ENCODE measurements at regions not wholly inside any gene's neighbourhood (a gene's known extent, or its start where the extent isn't known, plus 50 kb on each side); places are given as distances from the start of the nearest gene placed in this dataset.

DNA sequence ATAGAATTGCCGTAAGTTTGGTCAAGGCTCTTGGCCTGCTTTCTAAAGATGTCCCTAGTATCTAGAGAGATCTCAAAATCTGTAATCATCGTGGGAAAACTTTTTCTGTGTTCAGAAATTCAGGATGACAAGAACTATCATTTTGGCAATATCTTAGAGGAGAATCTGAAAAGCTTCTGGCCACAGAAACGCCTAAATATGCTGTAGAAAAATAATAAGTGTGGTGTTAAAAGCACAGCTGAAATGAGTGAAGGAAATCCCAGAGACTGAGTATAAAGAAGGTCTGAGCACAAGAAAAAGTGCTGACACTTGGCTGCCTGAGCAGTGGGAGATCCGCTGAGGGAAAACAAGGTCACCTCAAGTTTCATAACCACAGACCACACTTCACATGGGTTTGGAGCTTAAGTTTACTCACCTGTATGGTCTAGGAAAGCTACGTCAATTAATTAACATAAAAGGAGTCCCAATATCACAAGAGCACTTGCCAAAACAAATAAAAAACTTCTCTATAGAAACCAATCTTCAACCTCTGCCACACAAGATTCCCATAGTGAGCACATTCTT is 235.2 kb upstream of the IRF2BP2 start:
- no peak for DNase-seq (ENCODE audit: extremely low read depth in 1 of 11, low read depth in 9 of 11, low spot score in 4 of 11)

DNA sequence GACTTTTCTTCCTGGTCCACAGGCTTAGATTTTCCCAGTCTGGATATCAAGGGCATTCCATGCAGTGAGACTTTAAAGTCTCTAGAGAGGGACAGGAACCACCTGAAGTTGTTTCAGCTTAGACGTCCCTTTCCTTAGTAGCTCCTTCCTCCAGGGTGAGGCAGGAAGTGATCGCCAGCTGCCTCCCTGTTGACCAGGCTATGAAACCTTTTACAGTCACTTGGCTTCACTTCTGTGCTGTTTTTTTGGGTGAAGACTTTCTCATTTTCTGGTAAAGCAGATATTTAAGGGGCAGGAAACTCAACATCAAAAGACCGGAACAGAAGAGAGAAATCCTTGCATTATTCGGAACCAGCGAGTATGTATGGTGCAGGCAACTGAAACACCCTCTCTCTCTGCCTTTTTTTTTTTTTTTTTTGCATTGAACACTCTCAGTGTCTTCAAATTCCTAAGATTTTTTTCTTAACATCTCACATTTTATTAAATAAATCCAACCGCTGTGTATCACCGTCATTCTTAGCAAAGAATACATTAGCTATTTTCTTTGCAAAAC is 234.6 kb upstream of the IRF2BP2 start:
- DNase-seq (ENCODE audit: extremely low read depth in 1 of 11, low read depth in 9 of 11, low spot score in 4 of 11): no peak

DNA sequence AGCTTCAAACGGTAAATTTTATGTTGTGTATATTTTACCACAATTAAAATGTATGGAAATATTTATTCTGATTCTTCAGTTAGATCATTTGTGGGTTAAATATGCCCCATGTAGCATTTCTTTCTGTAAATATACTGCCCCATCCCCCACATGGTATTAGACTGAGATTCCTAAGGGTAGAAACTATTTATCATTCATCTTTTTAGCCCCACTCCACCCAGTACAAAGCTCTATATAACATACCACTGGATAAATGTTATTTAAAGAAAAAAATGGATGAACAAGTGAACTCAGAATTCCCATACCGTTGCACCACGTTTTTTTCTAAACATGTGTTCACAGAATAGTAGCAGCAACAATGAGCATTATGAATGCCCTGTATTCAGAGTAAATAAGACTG is 234.0 kb upstream of the IRF2BP2 start:
- no peak for DNase-seq (ENCODE audit: extremely low read depth in 1 of 11, low read depth in 9 of 11, low spot score in 4 of 11)

DNA sequence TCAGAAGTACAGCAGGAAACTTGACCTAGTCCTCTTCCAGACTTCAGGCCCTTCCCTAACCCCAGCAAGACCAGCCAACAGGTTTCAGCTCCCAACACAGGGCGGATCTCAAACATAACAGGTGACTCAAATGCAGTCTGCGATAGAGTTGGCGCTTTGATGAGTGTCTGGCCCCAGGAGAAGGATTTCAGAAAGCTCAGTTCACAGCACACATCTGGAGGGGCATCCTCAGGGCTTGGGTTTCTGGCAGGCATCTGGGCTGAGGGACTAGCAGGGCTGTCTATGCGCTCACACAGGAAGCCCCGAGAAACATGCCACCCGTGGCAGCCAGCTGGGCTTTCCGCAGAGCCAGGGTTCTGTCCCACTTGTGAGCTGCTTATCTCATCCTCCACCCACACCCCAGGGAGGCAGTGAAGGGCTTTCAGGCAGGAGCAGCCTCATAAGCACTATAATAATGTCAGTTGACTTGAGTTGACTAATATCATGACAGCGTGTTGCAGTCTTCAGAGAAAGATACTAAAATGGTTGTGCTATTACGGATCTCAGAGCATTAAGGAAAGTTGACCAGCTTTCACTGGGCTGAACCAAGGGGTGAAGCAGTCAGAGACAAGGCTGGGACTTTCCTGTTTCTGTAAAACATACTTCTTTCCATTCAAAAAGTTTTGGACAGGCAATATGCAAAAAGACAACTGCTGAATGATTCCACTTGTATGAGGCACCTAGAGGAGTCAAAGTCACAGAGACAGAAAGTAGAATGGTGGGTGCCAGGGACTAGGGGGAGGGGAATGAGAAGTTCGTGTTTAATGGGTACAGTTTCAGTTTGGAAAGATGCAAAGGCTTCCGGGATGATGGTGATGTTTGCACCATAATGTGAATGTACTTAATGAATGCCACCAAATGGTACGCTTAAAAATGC is 233.0 kb upstream of the IRF2BP2 start:
- no peak for DNase-seq (ENCODE audit: extremely low read depth in 1 of 11, low read depth in 9 of 11, low spot score in 4 of 11)

DNA sequence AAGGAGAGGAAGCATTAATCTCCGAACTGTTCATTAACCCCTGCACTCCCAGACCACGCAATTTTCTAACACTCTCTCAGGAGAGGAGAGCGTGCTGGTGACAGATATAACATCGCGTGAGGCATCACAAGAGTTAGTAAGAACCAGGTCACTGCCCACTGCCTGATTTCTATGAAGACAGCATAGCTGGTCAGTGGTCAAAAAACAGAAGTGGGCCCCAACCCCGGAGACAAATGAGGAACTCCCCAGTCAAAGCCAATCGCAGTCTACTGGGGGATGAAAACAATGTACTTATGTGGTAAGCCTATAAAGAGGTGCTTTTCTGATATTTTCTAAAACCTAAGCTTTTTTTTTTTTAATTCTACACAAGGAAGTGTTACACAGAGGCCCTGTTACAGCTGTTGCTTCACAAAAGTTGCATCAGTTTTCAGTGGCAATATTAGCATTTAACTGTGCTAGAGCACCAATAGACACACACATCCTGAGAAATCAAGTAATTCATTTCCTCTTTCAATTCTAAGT is 231.8 kb upstream of the IRF2BP2 start:
- no peak for DNase-seq (ENCODE audit: extremely low read depth in 1 of 11, low read depth in 9 of 11, low spot score in 4 of 11)

GRCh38 chr1:234841281-234841680 is 231.3 kb upstream of the IRF2BP2 start:
- no peak for DNase-seq (ENCODE audit: extremely low read depth in 1 of 11, low read depth in 9 of 11, low spot score in 4 of 11)

- no peak for DNase-seq (ENCODE audit: extremely low read depth in 1 of 11, low read depth in 9 of 11, low spot score in 4 of 11)
Measured at GRCh38 chr1:234840843-234841242, 230.9 kb upstream of the IRF2BP2 start.

GRCh38 chr1:234840253-234840652 is 230.3 kb upstream of the IRF2BP2 start:
- no peak for DNase-seq (ENCODE audit: extremely low read depth in 1 of 11, low read depth in 9 of 11, low spot score in 4 of 11)

DNA sequence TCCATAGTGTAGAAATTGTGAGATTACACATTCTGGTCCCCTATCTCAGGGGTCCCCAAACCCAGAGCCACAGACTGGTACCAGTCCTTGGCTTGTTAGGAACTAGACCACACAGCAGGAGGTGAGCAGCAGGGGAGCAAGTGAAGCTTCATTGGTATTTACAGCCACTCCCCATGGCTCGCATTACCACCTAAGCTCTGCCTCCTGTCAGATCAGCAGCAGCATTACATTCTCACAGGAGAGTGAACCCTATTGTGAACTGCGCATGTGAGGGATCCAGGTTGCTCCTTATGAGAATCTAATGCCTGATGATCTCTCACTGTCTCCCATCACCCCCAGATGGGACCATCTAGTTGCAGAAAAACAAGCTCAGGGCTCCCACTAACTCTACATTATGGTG is 229.7 kb upstream of the IRF2BP2 start:
- no peak for DNase-seq (ENCODE audit: extremely low read depth in 1 of 11, low read depth in 9 of 11, low spot score in 4 of 11)

DNA sequence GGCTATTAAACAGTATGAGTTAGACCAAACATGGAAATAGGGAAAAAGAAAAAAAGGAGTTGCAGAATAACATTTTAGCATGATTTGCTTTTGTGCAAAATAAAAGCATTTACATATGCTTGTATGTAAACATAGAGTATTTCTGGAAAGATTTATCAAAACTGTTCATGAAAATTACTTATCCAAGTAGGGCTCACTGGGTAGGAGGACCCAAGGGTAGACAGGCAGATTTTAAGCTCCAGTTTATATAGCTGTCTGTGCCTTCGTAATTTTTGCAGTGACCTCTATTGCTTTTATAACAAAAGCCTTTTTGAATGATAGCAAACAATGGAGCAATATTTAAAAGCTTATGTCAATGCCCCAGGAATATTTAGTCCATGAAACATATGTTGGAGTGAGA is 228.8 kb upstream of the IRF2BP2 start:
- no peak for DNase-seq (ENCODE audit: extremely low read depth in 1 of 11, low read depth in 9 of 11, low spot score in 4 of 11)

- no peak for DNase-seq (ENCODE audit: extremely low read depth in 1 of 11, low read depth in 9 of 11, low spot score in 4 of 11)
Measured at GRCh38 chr1:234838182-234838581, 228.2 kb upstream of the IRF2BP2 start.

DNA sequence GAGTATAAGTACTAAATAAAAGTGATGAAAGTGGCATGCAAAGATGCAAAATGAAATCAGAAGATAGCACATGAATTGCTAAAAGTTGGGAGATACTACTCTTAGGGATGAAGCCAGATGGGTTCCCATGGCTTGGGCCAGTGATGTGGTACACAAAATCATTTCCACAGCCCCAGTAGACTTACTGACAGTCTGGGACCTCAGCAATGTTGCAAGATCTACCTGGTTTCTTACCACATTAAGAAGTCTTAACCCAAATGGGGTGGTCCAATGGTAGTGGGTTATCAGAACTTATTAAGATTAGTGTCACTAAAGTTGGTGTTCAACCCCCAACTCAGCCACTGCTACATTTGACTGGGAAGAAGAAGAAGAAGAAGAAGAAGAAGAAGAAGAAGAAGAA is 227.7 kb upstream of the IRF2BP2 start:
- no peak for DNase-seq (ENCODE audit: extremely low read depth in 1 of 11, low read depth in 9 of 11, low spot score in 4 of 11)

- no peak for DNase-seq (ENCODE audit: extremely low read depth in 1 of 11, low read depth in 9 of 11, low spot score in 4 of 11)
Measured at GRCh38 chr1:234836776-234837357, 226.9 kb upstream of the IRF2BP2 start.

GRCh38 chr1:234836045-234836681 is 226.2 kb upstream of the IRF2BP2 start:
- no peak for DNase-seq (ENCODE audit: extremely low read depth in 1 of 11, low read depth in 9 of 11, low spot score in 4 of 11)

- no peak for DNase-seq (ENCODE audit: extremely low read depth in 1 of 11, low read depth in 9 of 11, low spot score in 4 of 11)
Measured at GRCh38 chr1:234835239-234835638, 225.3 kb upstream of the IRF2BP2 start.

DNA sequence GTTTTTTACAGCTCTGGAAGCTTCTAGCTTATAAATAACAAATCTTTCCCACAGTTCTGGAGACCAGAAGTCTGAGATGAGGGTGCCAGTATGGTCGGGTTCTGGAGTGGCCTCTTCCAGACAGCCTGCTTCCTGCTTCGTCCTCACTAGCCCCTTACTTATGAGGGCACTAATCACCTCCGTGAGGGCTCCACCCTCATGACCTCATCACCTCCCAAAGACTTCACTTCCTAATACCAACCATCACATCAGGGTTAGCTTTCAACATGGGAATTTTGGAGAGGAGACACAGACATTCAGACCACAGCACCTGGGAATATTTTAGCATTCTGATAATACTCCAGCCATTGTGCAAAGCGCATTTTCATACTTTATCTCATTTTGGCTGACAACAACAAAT is 223.7 kb upstream of the IRF2BP2 start:
- DNase-seq (ENCODE audit: extremely low read depth in 1 of 11, low read depth in 9 of 11, low spot score in 4 of 11): no peak

DNA sequence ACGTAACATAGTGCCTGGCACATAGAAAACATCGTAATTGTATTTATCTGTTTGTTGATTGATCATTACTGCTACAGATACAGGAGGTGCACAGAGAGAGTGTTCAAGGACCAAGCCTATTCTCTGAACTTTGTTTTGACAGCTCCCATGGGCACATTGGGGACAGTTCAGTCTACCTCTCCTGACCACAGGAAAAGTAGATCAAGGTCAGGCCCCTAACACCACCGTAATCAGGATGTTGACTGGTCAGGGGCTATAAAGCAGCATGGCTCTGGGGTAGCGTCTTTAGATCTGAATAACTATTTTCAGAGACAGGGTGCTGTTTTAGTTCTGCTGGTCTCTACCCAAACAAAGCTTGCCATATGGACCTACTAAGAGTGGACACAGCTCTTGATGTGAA is 223.1 kb upstream of the IRF2BP2 start:
- no peak for DNase-seq (ENCODE audit: extremely low read depth in 1 of 11, low read depth in 9 of 11, low spot score in 4 of 11)

DNA sequence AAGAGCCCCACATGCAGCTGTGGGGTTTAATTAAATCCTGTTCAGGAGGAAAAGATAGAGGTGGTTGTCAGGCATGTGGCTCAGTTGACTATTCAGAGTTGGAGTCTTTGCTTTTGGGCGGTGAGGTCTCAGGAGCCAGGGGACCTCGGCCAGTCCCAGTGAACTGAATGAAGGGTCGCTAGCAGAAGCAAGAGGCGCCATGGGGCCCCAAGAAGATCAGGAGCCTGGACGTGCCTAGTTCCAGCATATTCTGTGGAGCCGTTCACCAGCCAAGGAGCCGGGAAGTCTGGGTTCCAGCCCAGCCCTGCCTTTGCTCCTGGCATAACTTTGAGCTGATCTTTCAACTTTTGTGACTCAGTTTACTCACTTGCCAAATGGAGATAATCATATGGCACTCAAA is 217.7 kb upstream of the IRF2BP2 start:
- DNase-seq (ENCODE audit: extremely low read depth in 1 of 11, low read depth in 9 of 11, low spot score in 4 of 11): no peak

DNA sequence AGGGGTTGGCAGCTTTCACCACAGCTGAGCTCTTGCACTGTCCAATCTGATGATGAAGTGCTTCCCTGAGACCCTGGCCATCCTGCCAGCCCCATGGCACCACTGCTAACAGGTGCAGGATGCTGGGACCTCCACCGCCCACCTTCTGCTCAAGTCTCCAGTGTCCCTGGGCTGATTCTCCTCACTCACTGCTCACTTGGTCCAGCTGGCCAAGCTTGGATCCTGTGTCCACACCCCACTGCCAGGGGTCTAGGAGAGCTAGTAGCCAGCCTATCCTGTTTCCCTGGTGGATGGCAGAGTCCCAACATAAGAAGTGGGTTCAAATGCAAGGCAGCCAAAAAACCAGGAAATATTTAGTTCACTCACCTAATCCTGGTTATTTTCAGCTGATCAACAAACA is 217.2 kb upstream of the IRF2BP2 start:
- no peak for DNase-seq (ENCODE audit: extremely low read depth in 1 of 11, low read depth in 9 of 11, low spot score in 4 of 11)

GRCh38 chr1:234826352-234826751 is 216.4 kb upstream of the IRF2BP2 start:
- no peak for DNase-seq (ENCODE audit: extremely low read depth in 1 of 11, low read depth in 9 of 11, low spot score in 4 of 11)
